ENCODE measurements at regions not wholly inside any gene's neighbourhood (a gene's known extent, or its start where the extent isn't known, plus 50 kb on each side); places are given as distances from the start of the nearest gene placed in this dataset.

GRCh38 chr2:9681427-9681817, 50.6 kb upstream of the YWHAQ start:
- no peak for DNase-seq

- no peak for DNase-seq
Measured at GRCh38 chr2:9685637-9686036, 54.8 kb upstream of the YWHAQ start.

- DNase-seq = no peak
Measured at GRCh38 chr2:9686061-9686460, 55.3 kb upstream of the YWHAQ start.

GRCh38 chr2:9690252-9690651, 59.5 kb upstream of the YWHAQ start:
- no peak for DNase-seq

- no peak for DNase-seq
Measured at GRCh38 chr2:9690716-9691498, 60.1 kb upstream of the YWHAQ start.

GRCh38 chr2:9692456-9693195, 61.8 kb upstream of the YWHAQ start:
- DNase-seq = no peak

- no peak for DNase-seq
Measured at GRCh38 chr2:9693196-9693491, 62.3 kb upstream of the YWHAQ start.

GRCh38 chr2:9693646-9694045, 62.8 kb upstream of the YWHAQ start:
- no peak for DNase-seq

- no peak for DNase-seq
Measured at GRCh38 chr2:9694661-9695234, 64.0 kb upstream of the YWHAQ start.

GRCh38 chr2:9695941-9696340, 65.1 kb upstream of the YWHAQ start:
- DNase-seq = no peak

- DNase-seq = no peak
Measured at GRCh38 chr2:9696731-9697130, 65.9 kb upstream of the YWHAQ start.

- DNase-seq = no peak
Measured at GRCh38 chr2:9697909-9698308, 67.1 kb upstream of the YWHAQ start.

- no peak for DNase-seq
Measured at GRCh38 chr2:9699139-9700108, 68.6 kb upstream of the YWHAQ start.

- DNase-seq = no peak
Measured at GRCh38 chr2:9700109-9700495, 69.3 kb upstream of the YWHAQ start.

- no peak for DNase-seq
Measured at GRCh38 chr2:9702604-9703084, 71.8 kb upstream of the YWHAQ start.

- no peak for DNase-seq
Measured at GRCh38 chr2:9703085-9703678, 72.4 kb upstream of the YWHAQ start.

GRCh38 chr2:9703701-9704221, 73.0 kb upstream of the YWHAQ start:
- DNase-seq = no peak

- no peak for DNase-seq
Measured at GRCh38 chr2:9704600-9704999, 73.8 kb upstream of the YWHAQ start.

- DNase-seq = no peak
Measured at GRCh38 chr2:9705196-9705595, 74.4 kb upstream of the YWHAQ start.

- DNase-seq = peak; percentile 32
Measured at GRCh38 chr2:9707008-9707407, 76.2 kb upstream of the YWHAQ start.

- no peak for DNase-seq
Measured at GRCh38 chr2:9707611-9708160, 76.9 kb upstream of the YWHAQ start.
